ENCODE measurements at regions not wholly inside any gene's neighbourhood (a gene's known extent, or its start where the extent isn't known, plus 50 kb on each side); places are given as distances from the start of the nearest gene placed in this dataset.
"Not testable (repeated sequence)": the region's sequence is repeated elsewhere in the genome, so short reads cannot be mapped to it uniquely, and the experiment has no call there.

GRCh38 chr17:21841839-21842238 is 149.5 kb downstream of the KCNJ18 start:
- TF ChIP-seq CTCF (IDR thresholded peaks at IDR 0.05; ENCODE audit: borderline replicate concordance, control extremely low read depth, extremely low read depth, insufficient read depth, missing control alignments) = no peak
- in situ Hi-C loops (cut with MboI; ENCODE audit: low sequenced_read_pairs, unreplicated experiment) = no loop called here
- no peak for DNase-seq (ENCODE audit: low spot score)

- in situ Hi-C loops (cut with MboI; ENCODE audit: low sequenced_read_pairs, unreplicated experiment) = no loop called here
- TF ChIP-seq CTCF (IDR thresholded peaks at IDR 0.05; ENCODE audit: borderline replicate concordance, control extremely low read depth, extremely low read depth, insufficient read depth, missing control alignments) = no peak
- peak; percentile 1 for DNase-seq (ENCODE audit: low spot score)
These were observed 150.3 kb downstream of the KCNJ18 start for GRCh38 chr17:21842332-21843317.

GRCh38 chr17:21843318-21843865 is 151.1 kb downstream of the KCNJ18 start:
- in situ Hi-C loops (cut with MboI; ENCODE audit: low sequenced_read_pairs, unreplicated experiment) = no loop called here
- peak; percentile 1 for DNase-seq (ENCODE audit: low spot score)
- no peak for TF ChIP-seq CTCF (IDR thresholded peaks at IDR 0.05; ENCODE audit: borderline replicate concordance, control extremely low read depth, extremely low read depth, insufficient read depth, missing control alignments)

GRCh38 chr17:21843951-21844590 is 151.7 kb downstream of the KCNJ18 start:
- DNase-seq (ENCODE audit: low spot score) = no peak
- in situ Hi-C loops (cut with MboI; ENCODE audit: low sequenced_read_pairs, unreplicated experiment) = no loop called here
- no peak for TF ChIP-seq CTCF (IDR thresholded peaks at IDR 0.05; ENCODE audit: borderline replicate concordance, control extremely low read depth, extremely low read depth, insufficient read depth, missing control alignments)

GRCh38 chr17:21848510-21848909 is 156.2 kb downstream of the KCNJ18 start:
- in situ Hi-C loops (cut with MboI; ENCODE audit: low sequenced_read_pairs, unreplicated experiment); DNase-seq (ENCODE audit: low spot score): not testable (repeated sequence)

GRCh38 chr17:21849030-21849429 is 156.7 kb downstream of the KCNJ18 start:
- in situ Hi-C loops (cut with MboI; ENCODE audit: low sequenced_read_pairs, unreplicated experiment); DNase-seq (ENCODE audit: low spot score): not testable (repeated sequence)

- DNase-seq (ENCODE audit: low spot score); in situ Hi-C loops (cut with MboI; ENCODE audit: low sequenced_read_pairs, unreplicated experiment): not testable (repeated sequence)
These were observed 158.3 kb downstream of the KCNJ18 start for GRCh38 chr17:21850614-21851013.
